SK-N-SH treated with all-trans-retinoic acid at 6 μM for 48 hours (cell line): ENCODE measurements at regions not wholly inside any gene's neighbourhood (a gene's known extent, or its start where the extent isn't known, plus 50 kb on each side); places are given as distances from the start of the nearest gene placed in this dataset.

Experiments
- ATAC-seq: fragments of 200-7000 bp; cut with Tn5 transposase; 3 replicates; pipeline ENCODE4 v1.9.1; 2020; ENCODE audit warnings: mild to moderate bottlenecking, moderate library complexity
- ARNTL ChIP-seq: fragments of 450-650 bp; formaldehyde crosslinking; IDR thresholded peaks from 2 replicates; pipeline ENCODE4 v1.5.0; 2020; ENCODE audit warnings: low read depth, mild to moderate bottlenecking, moderate library complexity, borderline replicate concordance
- BACH2 ChIP-seq: fragments of 250-450 bp; sonication (Bioruptor Pico); IDR thresholded peaks from 2 replicates; pipeline ENCODE4 v1.9.0; 2021; ENCODE audit warnings: mild to moderate bottlenecking, borderline replicate concordance
- ESRRG ChIP-seq: fragments of 250-450 bp; sonication (Bioruptor Pico); IDR thresholded peaks from 2 replicates; pipeline ENCODE4 v1.6.1; 2021; ENCODE audit warnings: mild to moderate bottlenecking
- GLIS3 ChIP-seq: fragments of 250-450 bp; sonication (Bioruptor Pico); IDR thresholded peaks from 2 replicates; pipeline ENCODE4 v1.5.0; 2020; ENCODE audit warnings: mild to moderate bottlenecking, moderate library complexity
- ISL1 ChIP-seq: fragments of 250-450 bp; sonication (Bioruptor Pico); IDR thresholded peaks from 2 replicates; pipeline ENCODE4 v2.1.2; 2022; ENCODE audit warnings: mild to moderate bottlenecking, moderate library complexity
- OSR1 ChIP-seq: fragments of 250-450 bp; sonication (Bioruptor Pico); IDR thresholded peaks from 2 replicates; pipeline ENCODE4 v1.8.0; 2022; ENCODE audit warnings: moderate library complexity, mild to moderate bottlenecking, inconsistent platforms
- PATZ1 ChIP-seq: fragments of 250-450 bp; sonication (Bioruptor Pico); IDR thresholded peaks from 2 replicates; pipeline ENCODE4 v1.8.0; 2020; ENCODE audit warnings: mild to moderate bottlenecking, moderate library complexity, borderline replicate concordance
- PPARA ChIP-seq: fragments of 250-450 bp; sonication (Bioruptor Pico); IDR thresholded peaks from 2 replicates; pipeline ENCODE4 v1.5.0; 2020; ENCODE audit warnings: mild to moderate bottlenecking, borderline replicate concordance
- RARB ChIP-seq: fragments of 250-450 bp; sonication (Bioruptor Pico); IDR thresholded peaks from 2 replicates; pipeline ENCODE4 v1.8.0; 2021; ENCODE audit warnings: mild to moderate bottlenecking, moderate library complexity
- SNAI2 ChIP-seq: fragments of 250-450 bp; sonication (Bioruptor Pico); IDR thresholded peaks from 2 replicates; pipeline ENCODE4 v1.5.0; 2020; ENCODE audit warnings: mild to moderate bottlenecking, moderate library complexity
- TOX ChIP-seq: fragments of 250-450 bp; sonication (Bioruptor Pico); IDR thresholded peaks from 2 replicates; pipeline ENCODE4 v1.8.0; 2021; ENCODE audit warnings: mild to moderate bottlenecking, moderate library complexity, borderline replicate concordance
- TSHZ2 ChIP-seq: fragments of 250-450 bp; sonication (Bioruptor Pico); IDR thresholded peaks from 2 replicates; pipeline ENCODE4 v1.5.0; 2020; ENCODE audit warnings: mild to moderate bottlenecking, moderate library complexity
- ZC3H10 ChIP-seq: fragments of 250-450 bp; sonication (Bioruptor Pico); IDR thresholded peaks from 2 replicates; pipeline ENCODE4 v1.5.1; 2021; ENCODE audit warnings: mild to moderate bottlenecking, moderate library complexity
- ZFP3 ChIP-seq: fragments of 250-450 bp; sonication (Bioruptor Pico); IDR thresholded peaks from 2 replicates; pipeline ENCODE4 v1.5.0; 2020; ENCODE audit warnings: mild to moderate bottlenecking, moderate library complexity
- ZFP30 ChIP-seq: fragments of 450-650 bp; formaldehyde crosslinking; IDR thresholded peaks from 2 replicates; pipeline ENCODE4 v1.5.0; 2022; ENCODE audit warnings: mild to moderate bottlenecking, moderate library complexity
- ZNF565 ChIP-seq: fragments of 450-650 bp; formaldehyde crosslinking; conservative IDR thresholded peaks from 2 replicates; pipeline ENCODE4 v1.5.0; 2020; ENCODE audit warnings: low read depth, mild to moderate bottlenecking, moderate library complexity
- ZNF70 ChIP-seq: fragments of 450-650 bp; formaldehyde crosslinking; IDR thresholded peaks from 2 replicates; pipeline ENCODE4 v1.5.0; 2020; ENCODE audit warnings: mild to moderate bottlenecking, moderate library complexity
- ZNF8 ChIP-seq: fragments of 450-650 bp; formaldehyde crosslinking; IDR thresholded peaks from 2 replicates; pipeline ENCODE4 v1.5.0; 2020; ENCODE audit warnings: mild to moderate bottlenecking, moderate library complexity
- TF ChIP-seq, protein P1 (sequence below): fragments of 250-450 bp; sonication (Bioruptor Pico); IDR thresholded peaks from 2 replicates; pipeline ENCODE4 v1.5.1; 2021; ENCODE audit warnings: mild to moderate bottlenecking, moderate library complexity
- TF ChIP-seq, protein P2 (sequence below): fragments of 250-450 bp; sonication (Bioruptor Pico); IDR thresholded peaks from 2 replicates; pipeline ENCODE4 v1.5.1; 2020; ENCODE audit warnings: low read depth, mild to moderate bottlenecking, moderate library complexity

GRCh38 chr1:147377263-147378246 lies 135.1 kb downstream of the CHD1L start:
- TF ChIP-seq ZNF565 = no peak
- ATAC-seq = no peak

DNA sequence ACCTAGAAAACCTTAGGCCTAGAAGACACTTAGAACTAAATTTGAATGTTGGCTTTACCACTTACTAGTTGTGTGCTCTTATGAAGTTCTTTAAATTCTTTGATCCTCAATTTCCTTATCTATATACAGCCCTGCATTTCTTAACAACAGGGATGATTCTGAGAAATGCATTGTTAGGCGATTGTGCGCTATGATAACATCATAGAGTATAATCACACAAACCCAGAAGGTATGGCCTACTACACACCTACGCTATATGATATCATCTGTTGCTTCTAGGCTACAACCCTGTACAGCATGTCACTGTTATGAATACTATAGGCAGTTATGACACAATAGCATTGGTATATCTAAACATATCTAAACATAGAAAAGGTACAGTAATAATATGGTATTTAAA lies 137.4 kb downstream of the CHD1L start:
- TF ChIP-seq OSR1 (CRISPR knock-in tag) (no peak), SNAI2 (CRISPR knock-in tag) (no peak), ZNF8 (no peak), PPARA (CRISPR knock-in tag) (no peak), ARNTL (CRISPR knock-in tag) (no peak), ZNF70 (CRISPR knock-in tag) (no peak), TOX (CRISPR knock-in tag) (no peak), GLIS3 (no peak), TSHZ2 (CRISPR knock-in tag) (no peak), ZC3H10 (CRISPR knock-in tag) (no peak), ESRRG (no peak), BACH2 (CRISPR knock-in tag) (no peak), ZFP30 (CRISPR knock-in tag) (no peak), PATZ1 (no peak), ZNF565 (no peak), ZFP3 (CRISPR knock-in tag) (no peak), RARB (CRISPR knock-in tag) (no peak), ISL1 (CRISPR knock-in tag) (no peak)
- TF ChIP-seq, protein P1, sequence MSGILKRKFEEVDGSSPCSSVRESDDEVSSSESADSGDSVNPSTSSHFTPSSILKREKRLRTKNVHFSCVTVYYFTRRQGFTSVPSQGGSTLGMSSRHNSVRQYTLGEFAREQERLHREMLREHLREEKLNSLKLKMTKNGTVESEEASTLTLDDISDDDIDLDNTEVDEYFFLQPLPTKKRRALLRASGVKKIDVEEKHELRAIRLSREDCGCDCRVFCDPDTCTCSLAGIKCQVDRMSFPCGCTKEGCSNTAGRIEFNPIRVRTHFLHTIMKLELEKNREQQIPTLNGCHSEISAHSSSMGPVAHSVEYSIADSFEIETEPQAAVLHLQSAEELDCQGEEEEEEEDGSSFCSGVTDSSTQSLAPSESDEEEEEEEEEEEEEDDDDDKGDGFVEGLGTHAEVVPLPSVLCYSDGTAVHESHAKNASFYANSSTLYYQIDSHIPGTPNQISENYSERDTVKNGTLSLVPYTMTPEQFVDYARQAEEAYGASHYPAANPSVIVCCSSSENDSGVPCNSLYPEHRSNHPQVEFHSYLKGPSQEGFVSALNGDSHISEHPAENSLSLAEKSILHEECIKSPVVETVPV (CRISPR knock-in tag) = no peak
- TF ChIP-seq, all 23 proteins: peak for 0
- no peak for ATAC-seq

GRCh38 chr1:147384804-147385203 lies 142.3 kb downstream of the CHD1L start:
- TF ChIP-seq, protein P2, sequence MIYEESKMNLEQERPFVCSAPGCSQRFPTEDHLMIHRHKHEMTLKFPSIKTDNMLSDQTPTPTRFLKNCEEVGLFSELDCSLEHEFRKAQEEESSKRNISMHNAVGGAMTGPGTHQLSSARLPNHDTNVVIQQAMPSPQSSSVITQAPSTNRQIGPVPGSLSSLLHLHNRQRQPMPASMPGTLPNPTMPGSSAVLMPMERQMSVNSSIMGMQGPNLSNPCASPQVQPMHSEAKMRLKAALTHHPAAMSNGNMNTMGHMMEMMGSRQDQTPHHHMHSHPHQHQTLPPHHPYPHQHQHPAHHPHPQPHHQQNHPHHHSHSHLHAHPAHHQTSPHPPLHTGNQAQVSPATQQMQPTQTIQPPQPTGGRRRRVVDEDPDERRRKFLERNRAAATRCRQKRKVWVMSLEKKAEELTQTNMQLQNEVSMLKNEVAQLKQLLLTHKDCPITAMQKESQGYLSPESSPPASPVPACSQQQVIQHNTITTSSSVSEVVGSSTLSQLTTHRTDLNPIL (CRISPR knock-in tag) = no peak
- TF ChIP-seq BACH2 (CRISPR knock-in tag) = no peak
- no peak for TF ChIP-seq ARNTL (CRISPR knock-in tag)
- no peak for TF ChIP-seq TSHZ2 (CRISPR knock-in tag)
- no peak for TF ChIP-seq ZFP30 (CRISPR knock-in tag)
- ATAC-seq = no peak
